Panc1 (cell line): ENCODE measurements at regions not wholly inside any gene's neighbourhood (a gene's known extent, or its start where the extent isn't known, plus 50 kb on each side); places are given as distances from the start of the nearest gene placed in this dataset.

Source experiments
- ATAC-seq: fragments of 200-7000 bp; cut with Tn5 transposase; 2 replicates; pipeline ENCODE4 v1.9.1; 2020; ENCODE audit warnings: mild to moderate bottlenecking, moderate library complexity
- BruUV-seq: library from RNA; stranded (reverse); fragments of 400-500 nt; replicated peaks from 2 replicates; lab custom pipeline; 2021; lab: Mats Ljungman, UMichigan
- CTCF ChIA-PET: fragments of 300-600 bp; sonication (Branson Sonifier 250); formaldehyde crosslinking; loops from one replicate; lab custom pipeline; 2022; ENCODE audit warnings: antibody characterized with exemption; lab: Charles Lee
- POLR2A ChIA-PET: fragments of 300-600 bp; sonication (Branson Sonifier 250); formaldehyde crosslinking; loops from one replicate; lab custom pipeline; 2022; ENCODE audit warnings: antibody characterized with exemption; lab: Charles Lee
- DNase-seq: peaks from one replicate; pipeline ENCODE4 v3.0.0-alpha.2; 2010; ENCODE audit warnings: low read depth, low spot score
- H3K27ac ChIP-seq: 2 replicates; pipeline ENCODE4 v1.5.1; 2011; ENCODE audit warnings: mild to moderate bottlenecking, low read length, inconsistent platforms
- H3K27me3 ChIP-seq: fragments of 200-500 bp; sonication (Bioruptor generic); 2 replicates; pipeline ENCODE4 v1.6.0; 2014; ENCODE audit warnings: low read length, inconsistent platforms; ENCODE audit not compliant: control insufficient read depth, insufficient read depth
- H3K36me3 ChIP-seq: fragments of 200-500 bp; sonication (Bioruptor generic); 2 replicates; pipeline ENCODE4 v1.5.1; 2014; ENCODE audit warnings: inconsistent platforms, mild to moderate bottlenecking, low read length, moderate library complexity; ENCODE audit not compliant: control insufficient read depth, insufficient read depth
- H3K4me1 ChIP-seq: 2 replicates; pipeline ENCODE4 v1.5.1; 2011; ENCODE audit warnings: inconsistent platforms, mild to moderate bottlenecking, low read length, moderate library complexity; ENCODE audit not compliant: control insufficient read depth, insufficient read depth
- H3K4me3 ChIP-seq, 2 experiments: 2 replicates each; pipeline ENCODE4 v1.5.1; 2011 to 2012; ENCODE audit warnings: low read depth in 2 of 2, low read length in 2 of 2, mild to moderate bottlenecking in 2 of 2, inconsistent platforms in 1 of 2, moderate library complexity in 1 of 2
- H3K9me3 ChIP-seq: fragments of 200-500 bp; sonication (Bioruptor generic); 2 replicates; pipeline ENCODE4 v1.5.1; 2014; ENCODE audit warnings: low read depth, mild to moderate bottlenecking, inconsistent platforms, low read length, moderate library complexity; ENCODE audit not compliant: control insufficient read depth, insufficient read depth
- POLR2AphosphoS5 ChIP-seq: IDR thresholded peaks from 2 replicates; pipeline ENCODE4 v1.6.1; 2012; ENCODE audit warnings: mild to moderate bottlenecking, low read depth, low read length, moderate library complexity
- SIN3A ChIP-seq: IDR thresholded peaks from 2 replicates; pipeline ENCODE4 v1.6.1; 2012; ENCODE audit warnings: low read depth, mild to moderate bottlenecking, low read length, moderate library complexity, borderline replicate concordance; ENCODE audit not compliant: insufficient read depth
- TCF7L2 ChIP-seq: IDR thresholded peaks from 2 replicates; pipeline ENCODE4 v1.6.1; 2011; ENCODE audit warnings: mild to moderate bottlenecking, low read depth, low read length, inconsistent platforms
- in situ Hi-C: cut with HindIII; loops from 2 replicates; pipeline ENCODE4 v1.10.0; 2016; ENCODE audit warnings: low sequenced_read_pairs, low pct_unique_long_range_greater_than_20kb
- intact Hi-C: fragments of 100-400 bp; cut with micrococcal nuclease; formaldehyde crosslinking; loops from one replicate; pipeline ENCODE4 v1.10.0; 2022; ENCODE audit not compliant: unreplicated experiment
- TF ChIP-seq, protein P1 (sequence below), 2 experiments: IDR thresholded peaks; 2 replicates each; pipeline ENCODE4 v1.6.1; 2011 to 2012; ENCODE audit warnings: low read depth in 2 of 2, control low read depth in 1 of 2, low read length in 1 of 2, mild to moderate bottlenecking in 1 of 2, moderate library complexity in 1 of 2; ENCODE audit not compliant: insufficient read depth in 1 of 2
- TF ChIP-seq, protein P2 (sequence below): fragments of 450-650 bp; IDR thresholded peaks from 2 replicates; pipeline ENCODE4 v1.5.1; 2017; ENCODE audit warnings: mild to moderate bottlenecking

DNA sequence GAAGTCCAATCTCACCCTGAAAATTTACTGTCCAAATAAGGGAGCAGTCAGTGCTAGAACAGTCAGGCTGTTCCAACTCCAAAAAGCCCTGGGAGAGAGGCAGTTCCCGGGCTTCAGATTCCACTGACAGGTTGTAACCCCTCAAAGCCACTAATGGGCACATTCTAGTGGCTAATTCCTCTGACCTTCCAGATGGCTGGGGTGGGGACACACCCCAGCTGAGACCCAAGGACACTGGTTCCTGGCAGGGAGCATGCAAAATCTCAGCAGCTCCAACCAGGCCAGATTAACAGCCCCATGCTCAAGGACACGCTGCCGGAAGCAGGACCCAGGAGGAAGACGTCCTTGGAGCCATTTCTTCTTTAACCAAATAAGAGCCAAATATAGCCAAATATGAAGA is 92.7 kb downstream of the RPL27A start:
- intact Hi-C loops: no loop called here
- BruUV-seq: no TSS peak

DNA sequence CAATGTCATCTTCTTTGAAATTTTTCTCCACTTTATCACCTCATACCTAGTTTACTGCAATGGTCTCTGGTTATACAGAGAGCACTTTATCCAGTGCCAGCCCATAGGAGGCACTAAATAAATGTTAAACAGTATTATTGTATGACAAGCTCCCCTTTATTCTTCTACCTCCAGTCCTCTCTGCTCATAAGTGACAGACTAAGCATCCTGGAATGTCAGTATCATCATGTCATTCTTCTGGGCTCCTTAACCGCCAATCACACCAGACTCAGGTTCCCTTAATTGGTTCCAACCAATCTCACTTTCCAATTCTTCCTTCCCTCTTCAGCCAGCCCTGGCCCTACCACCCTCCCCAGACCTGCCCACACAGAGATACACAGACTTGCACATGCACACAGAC is 93.1 kb downstream of the RPL27A start:
- Histone ChIP-seq H3K9me3 (no peaks in the 10 kb centered on the region), H3K36me3 (no peaks in the 10 kb centered on the region), H3K4me3 (no peak overlapping the region), H3K27ac (no peak overlapping the region), H3K27me3 (no peaks in the 10 kb centered on the region), H3K4me1 (no peaks in the 10 kb centered on the region)
- intact Hi-C loops (no loop called here), in situ Hi-C loops (no loop called here)
- DNase-seq (no peak), ATAC-seq (no peak)
- no TSS peak for BruUV-seq
- ChIA-PET CTCF (no interaction called here), POLR2A (no interaction called here)
- TF ChIP-seq POLR2AphosphoS5 (no peak), TCF7L2 (no peak), SIN3A (no peak)
- TF ChIP-seq, protein P1, sequence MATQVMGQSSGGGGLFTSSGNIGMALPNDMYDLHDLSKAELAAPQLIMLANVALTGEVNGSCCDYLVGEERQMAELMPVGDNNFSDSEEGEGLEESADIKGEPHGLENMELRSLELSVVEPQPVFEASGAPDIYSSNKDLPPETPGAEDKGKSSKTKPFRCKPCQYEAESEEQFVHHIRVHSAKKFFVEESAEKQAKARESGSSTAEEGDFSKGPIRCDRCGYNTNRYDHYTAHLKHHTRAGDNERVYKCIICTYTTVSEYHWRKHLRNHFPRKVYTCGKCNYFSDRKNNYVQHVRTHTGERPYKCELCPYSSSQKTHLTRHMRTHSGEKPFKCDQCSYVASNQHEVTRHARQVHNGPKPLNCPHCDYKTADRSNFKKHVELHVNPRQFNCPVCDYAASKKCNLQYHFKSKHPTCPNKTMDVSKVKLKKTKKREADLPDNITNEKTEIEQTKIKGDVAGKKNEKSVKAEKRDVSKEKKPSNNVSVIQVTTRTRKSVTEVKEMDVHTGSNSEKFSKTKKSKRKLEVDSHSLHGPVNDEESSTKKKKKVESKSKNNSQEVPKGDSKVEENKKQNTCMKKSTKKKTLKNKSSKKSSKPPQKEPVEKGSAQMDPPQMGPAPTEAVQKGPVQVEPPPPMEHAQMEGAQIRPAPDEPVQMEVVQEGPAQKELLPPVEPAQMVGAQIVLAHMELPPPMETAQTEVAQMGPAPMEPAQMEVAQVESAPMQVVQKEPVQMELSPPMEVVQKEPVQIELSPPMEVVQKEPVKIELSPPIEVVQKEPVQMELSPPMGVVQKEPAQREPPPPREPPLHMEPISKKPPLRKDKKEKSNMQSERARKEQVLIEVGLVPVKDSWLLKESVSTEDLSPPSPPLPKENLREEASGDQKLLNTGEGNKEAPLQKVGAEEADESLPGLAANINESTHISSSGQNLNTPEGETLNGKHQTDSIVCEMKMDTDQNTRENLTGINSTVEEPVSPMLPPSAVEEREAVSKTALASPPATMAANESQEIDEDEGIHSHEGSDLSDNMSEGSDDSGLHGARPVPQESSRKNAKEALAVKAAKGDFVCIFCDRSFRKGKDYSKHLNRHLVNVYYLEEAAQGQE (IDR thresholded peaks at IDR 0.05; ENCODE audit: insufficient read depth in 1 of 2, low read depth in 2 of 2, low read length in 1 of 2): no peak
- TF ChIP-seq, protein P2, sequence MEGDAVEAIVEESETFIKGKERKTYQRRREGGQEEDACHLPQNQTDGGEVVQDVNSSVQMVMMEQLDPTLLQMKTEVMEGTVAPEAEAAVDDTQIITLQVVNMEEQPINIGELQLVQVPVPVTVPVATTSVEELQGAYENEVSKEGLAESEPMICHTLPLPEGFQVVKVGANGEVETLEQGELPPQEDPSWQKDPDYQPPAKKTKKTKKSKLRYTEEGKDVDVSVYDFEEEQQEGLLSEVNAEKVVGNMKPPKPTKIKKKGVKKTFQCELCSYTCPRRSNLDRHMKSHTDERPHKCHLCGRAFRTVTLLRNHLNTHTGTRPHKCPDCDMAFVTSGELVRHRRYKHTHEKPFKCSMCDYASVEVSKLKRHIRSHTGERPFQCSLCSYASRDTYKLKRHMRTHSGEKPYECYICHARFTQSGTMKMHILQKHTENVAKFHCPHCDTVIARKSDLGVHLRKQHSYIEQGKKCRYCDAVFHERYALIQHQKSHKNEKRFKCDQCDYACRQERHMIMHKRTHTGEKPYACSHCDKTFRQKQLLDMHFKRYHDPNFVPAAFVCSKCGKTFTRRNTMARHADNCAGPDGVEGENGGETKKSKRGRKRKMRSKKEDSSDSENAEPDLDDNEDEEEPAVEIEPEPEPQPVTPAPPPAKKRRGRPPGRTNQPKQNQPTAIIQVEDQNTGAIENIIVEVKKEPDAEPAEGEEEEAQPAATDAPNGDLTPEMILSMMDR: no peak

More for the DNA sequence above, 92.7 kb downstream of the RPL27A start:
- no peaks in the 10 kb centered on the region for H3K9me3 ChIP-seq
- ATAC-seq (no peak), DNase-seq (no peak)
- no peak overlapping the region for H3K4me3 ChIP-seq
- no peaks in the 10 kb centered on the region for H3K4me1 ChIP-seq
- in situ Hi-C loops: no loop called here
- no peaks in the 10 kb centered on the region for H3K27me3 ChIP-seq
- no peak overlapping the region for H3K27ac ChIP-seq
- ChIA-PET POLR2A (no interaction called here), CTCF (no interaction called here)
- no peaks in the 10 kb centered on the region for H3K36me3 ChIP-seq
- no peak for TF ChIP-seq POLR2AphosphoS5
- TF ChIP-seq TCF7L2: no peak
- no peak for TF ChIP-seq SIN3A
- TF ChIP-seq, protein P1 (IDR thresholded peaks at IDR 0.05; ENCODE audit: insufficient read depth in 1 of 2, low read depth in 2 of 2, low read length in 1 of 2): no peak
- TF ChIP-seq, protein P2: no peak
